WTC11 (cell line): ENCODE measurements at regions not wholly inside any gene's neighbourhood (a gene's known extent, or its start where the extent isn't known, plus 50 kb on each side); places are given as distances from the start of the nearest gene placed in this dataset.

Experiments
- ATAC-seq: fragments of 200-7000 bp; cut with Tn5 transposase; 2 replicates; pipeline ENCODE4 v1.10.0; 2021; ENCODE audit warnings: mild to moderate bottlenecking, moderate library complexity
- CTCF ChIA-PET: fragments of 300-600 bp; sonication (Branson Sonifier 250); formaldehyde crosslinking; loops from one replicate; lab custom pipeline; 2021; ENCODE audit warnings: antibody characterized with exemption; lab: Charles Lee
- POLR2A ChIA-PET: fragments of 350-600 bp; sonication (Branson Sonifier 250); formaldehyde crosslinking; loops from one replicate; lab custom pipeline; 2021; ENCODE audit warnings: antibody characterized with exemption; lab: Charles Lee
- DNase-seq: peaks from one replicate; pipeline ENCODE4 v3.0.0; 2021; ENCODE audit warnings: low spot score
- H3K27ac Mint-ChIP-seq: 2 replicates; pipeline ENCODE4 v1.8.0; 2021; ENCODE audit warnings: mixed read lengths
- H3K27me3 Mint-ChIP-seq: 2 replicates; pipeline ENCODE4 v1.8.0; 2021; ENCODE audit warnings: low read depth, mild to moderate bottlenecking, moderate library complexity, mixed read lengths
- H3K36me3 Mint-ChIP-seq: 2 replicates; pipeline ENCODE4 v1.8.0; 2021; ENCODE audit warnings: mixed read lengths
- H3K4me1 Mint-ChIP-seq: 2 replicates; pipeline ENCODE4 v1.8.0; 2022; ENCODE audit warnings: mixed read lengths
- H3K4me3 Mint-ChIP-seq: 2 replicates; pipeline ENCODE4 v1.8.0; 2021; ENCODE audit warnings: mild to moderate bottlenecking, moderate library complexity, mixed read lengths
- H3K9me3 Mint-ChIP-seq: 2 replicates; pipeline ENCODE4 v1.8.0; 2021; ENCODE audit warnings: mixed read lengths
- CREM ChIP-seq: sonication (generic); formaldehyde crosslinking; IDR thresholded peaks from 2 replicates; pipeline ENCODE4 v1.8.1; 2022; ENCODE audit warnings: mild to moderate bottlenecking, missing genetic modification reagents, moderate library complexity
- CTCF ChIP-seq: fragments of 200-600 bp; IDR thresholded peaks from 2 replicates; pipeline ENCODE4 v1.8.0; 2022; ENCODE audit warnings: antibody characterized with exemption
- EMX1 ChIP-seq: fragments of 250-450 bp; sonication (Bioruptor Pico); IDR thresholded peaks from 2 replicates; pipeline ENCODE4 v1.8.0; 2021; ENCODE audit warnings: mild to moderate bottlenecking
- FOXP4 ChIP-seq: sonication (generic); formaldehyde crosslinking; IDR thresholded peaks from 2 replicates; pipeline ENCODE4 v1.8.0; 2022; ENCODE audit warnings: mild to moderate bottlenecking, missing genetic modification reagents
- HMGA2 ChIP-seq: fragments of 250-450 bp; sonication (Bioruptor Pico); IDR thresholded peaks from 2 replicates; pipeline ENCODE4 v1.4.0; 2021; ENCODE audit warnings: mild to moderate bottlenecking, moderate library complexity
- IRF1 ChIP-seq: sonication (generic); formaldehyde crosslinking; IDR thresholded peaks from 2 replicates; pipeline ENCODE4 v1.8.0; 2023; ENCODE audit warnings: missing genetic modification reagents
- JUN ChIP-seq: sonication (generic); formaldehyde crosslinking; IDR thresholded peaks from 2 replicates; pipeline ENCODE4 v1.8.0; 2023; ENCODE audit warnings: mild to moderate bottlenecking, missing genetic modification reagents
- MLX ChIP-seq: sonication (generic); formaldehyde crosslinking; IDR thresholded peaks from 2 replicates; pipeline ENCODE4 v1.8.1; 2023; ENCODE audit warnings: mild to moderate bottlenecking, missing genetic modification reagents, moderate library complexity
- NFE2L1 ChIP-seq: sonication (generic); formaldehyde crosslinking; IDR thresholded peaks from 2 replicates; pipeline ENCODE4 v1.8.1; 2023; ENCODE audit warnings: missing genetic modification reagents
- NFYB ChIP-seq: sonication (generic); formaldehyde crosslinking; conservative IDR thresholded peaks from 2 replicates; pipeline ENCODE4 v1.8.0; 2022; ENCODE audit warnings: low read depth, missing genetic modification reagents
- USF1 ChIP-seq: sonication (generic); formaldehyde crosslinking; IDR thresholded peaks from 2 replicates; pipeline ENCODE4 v1.8.0; 2022; ENCODE audit warnings: mild to moderate bottlenecking, missing genetic modification reagents
- USF2 ChIP-seq: sonication (generic); formaldehyde crosslinking; IDR thresholded peaks from 2 replicates; pipeline ENCODE4 v1.8.1; 2023; ENCODE audit warnings: mild to moderate bottlenecking, missing genetic modification reagents, moderate library complexity
- ZNF121 ChIP-seq: sonication (generic); formaldehyde crosslinking; IDR thresholded peaks from 2 replicates; pipeline ENCODE4 v1.8.0; 2023; ENCODE audit warnings: missing genetic modification reagents
- ZNF232 ChIP-seq: sonication (generic); formaldehyde crosslinking; IDR thresholded peaks from 2 replicates; pipeline ENCODE4 v1.8.0; 2022; ENCODE audit warnings: mild to moderate bottlenecking, missing genetic modification reagents
- ZNF317 ChIP-seq: sonication (generic); formaldehyde crosslinking; IDR thresholded peaks from 2 replicates; pipeline ENCODE4 v1.8.1; 2023; ENCODE audit warnings: low read depth, mild to moderate bottlenecking, moderate library complexity, missing genetic modification reagents, borderline replicate concordance
- ZNF532 ChIP-seq: fragments of 250-450 bp; sonication (Bioruptor Pico); IDR thresholded peaks from 2 replicates; pipeline ENCODE4 v1.9.0; 2021; ENCODE audit warnings: mild to moderate bottlenecking, borderline replicate concordance

- H3K9me3 Mint-ChIP-seq = peaks cover 23% of the 10 kb centered on the region
- no peaks in the 10 kb centered on the region for H3K27me3 Mint-ChIP-seq
- H3K36me3 Mint-ChIP-seq = peaks cover 7% of the 10 kb centered on the region
- CTCF ChIA-PET = no interaction called here
- H3K27ac Mint-ChIP-seq = no peak overlapping the region
- no peak overlapping the region for H3K4me3 Mint-ChIP-seq
- H3K4me1 Mint-ChIP-seq = peaks cover 4% of the 10 kb centered on the region; the same call in 1 of the 2 replicates
- no peak for TF ChIP-seq CREM (CRISPR knock-in tag)
- TF ChIP-seq NFYB (CRISPR knock-in tag) = no peak
- TF ChIP-seq ZNF317 (CRISPR knock-in tag) = no peak
- TF ChIP-seq EMX1 (CRISPR knock-in tag) = no peak
- TF ChIP-seq ZNF532 (CRISPR knock-in tag) = no peak
- no peak for TF ChIP-seq HMGA2 (CRISPR knock-in tag)
- TF ChIP-seq MLX (CRISPR knock-in tag) = no peak
- TF ChIP-seq JUN (CRISPR knock-in tag) = no peak
- TF ChIP-seq FOXP4 (CRISPR knock-in tag) = no peak
- DNase-seq (no peak), ATAC-seq (peak; percentile 32; the same call in 1 of the 2 replicates)
- POLR2A ChIA-PET = no interaction called here
Observed at GRCh38 chr1:79322511-79323027, 316.0 kb upstream of the ADGRL4 start.

GRCh38 chr1:79312438-79312837 is 305.9 kb upstream of the ADGRL4 start:
- ChIA-PET CTCF (no interaction called here), POLR2A (no interaction called here)
- H3K27ac Mint-ChIP-seq = no peak overlapping the region
- H3K27me3 Mint-ChIP-seq = no peaks in the 10 kb centered on the region
- H3K36me3 Mint-ChIP-seq = no peaks in the 10 kb centered on the region
- H3K4me3 Mint-ChIP-seq = no peak overlapping the region
- H3K9me3 Mint-ChIP-seq = no peaks in the 10 kb centered on the region
- DNase-seq (no peak), ATAC-seq (no peak)
- no peaks in the 10 kb centered on the region for H3K4me1 Mint-ChIP-seq
- TF ChIP-seq FOXP4 (CRISPR knock-in tag) (no peak), IRF1 (CRISPR knock-in tag) (no peak), NFE2L1 (CRISPR knock-in tag) (no peak), ZNF232 (CRISPR knock-in tag) (no peak), CTCF (no peak), ZNF121 (no peak), USF2 (CRISPR knock-in tag) (no peak), USF1 (CRISPR knock-in tag) (no peak)
